HCT116 (cell line): ENCODE measurements at regions not wholly inside any gene's neighbourhood (a gene's known extent, or its start where the extent isn't known, plus 50 kb on each side); places are given as distances from the start of the nearest gene placed in this dataset.

Experiments
- ATAC-seq: fragments of 200-7000 bp; cut with Tn5 transposase; 2 replicates; pipeline ENCODE4 v1.9.1; 2020; ENCODE audit warnings: mild to moderate bottlenecking, moderate library complexity
- BruUV-seq: library from RNA; stranded (reverse); fragments of 400-500 nt; replicated peaks from 2 replicates; lab custom pipeline; 2021; lab: Mats Ljungman, UMichigan
- CTCF ChIA-PET: fragments of 300-600 bp; sonication (Branson Sonifier 250); formaldehyde crosslinking; loops from one replicate; lab custom pipeline; 2021; ENCODE audit warnings: antibody characterized with exemption; lab: Charles Lee
- POLR2A ChIA-PET: fragments of 300-600, 350-600 bp; sonication (Branson Sonifier 250); formaldehyde crosslinking; loops from one replicate; lab custom pipeline; 2021; ENCODE audit warnings: antibody characterized with exemption; lab: Charles Lee
- RAD21 ChIA-PET, 2 experiments: fragments of 300-600 bp; sonication (Branson Sonifier 250); formaldehyde crosslinking; loops; one replicate each; lab custom pipeline; 2023; ENCODE audit warnings: low total read pairs in 2 of 2; ENCODE audit not compliant: uncharacterized antibody in 2 of 2, unreplicated experiment in 2 of 2, low non-redundant PET in 1 of 2; lab: Charles Lee
- DNase-seq: peaks from one replicate; pipeline ENCODE4 v3.0.0-alpha.2; 2010; ENCODE audit warnings: low read depth, low spot score
- H2AFZ ChIP-seq: fragments of 200-600 bp; shearing (Covaris generic), sonication (generic); 2 replicates; pipeline ENCODE4 v1.6.1; 2017; ENCODE audit warnings: low read depth, mixed run types, mixed read lengths, antibody characterized with exemption, low read length; ENCODE audit not compliant: poor library complexity, severe bottlenecking
- H3K27ac ChIP-seq: 2 replicates; pipeline ENCODE4 v1.5.1; 2012; ENCODE audit warnings: low read depth, low read length
- H3K27me3 ChIP-seq: fragments of 200-600 bp; sonication (generic); 2 replicates; pipeline ENCODE4 v1.6.1; 2016; ENCODE audit warnings: mixed run types, low read length, mixed read lengths; ENCODE audit not compliant: insufficient read depth
- H3K36me3 ChIP-seq, 2 experiments: fragments of 200-500 bp in 1 of 2; fragments of 200-600 bp in 1 of 2; sonication (Bioruptor generic) in 1 of 2; sonication (generic) in 1 of 2; 2 replicates each; pipeline versions ENCODE4 v1.5.1 to v1.6.1; 2014 to 2016; ENCODE audit warnings: low read length in 2 of 2, inconsistent platforms in 1 of 2, mixed read lengths in 1 of 2, mixed run types in 1 of 2; ENCODE audit not compliant: insufficient read depth in 2 of 2, control insufficient read depth in 1 of 2
- H3K4me1 ChIP-seq, 2 experiments: fragments of 200-600 bp in 1 of 2; sonication (generic) in 1 of 2; 2 replicates each; pipeline versions ENCODE4 v1.5.1 to v1.6.1; 2012 to 2017; ENCODE audit warnings: low read length in 2 of 2, inconsistent platforms in 1 of 2, mild to moderate bottlenecking in 1 of 2, mixed read lengths in 1 of 2, mixed run types in 1 of 2, moderate library complexity in 1 of 2; ENCODE audit not compliant: insufficient read depth in 2 of 2, control insufficient read depth in 1 of 2
- H3K4me2 ChIP-seq: fragments of 200-600 bp; sonication (generic); 2 replicates; pipeline ENCODE4 v1.6.1; 2017; ENCODE audit warnings: mixed run types, low read length, mixed read lengths
- H3K4me3 ChIP-seq, 2 experiments: fragments of 200-600 bp in 1 of 2; sonication (generic) in 1 of 2; replicated peaks in 1 of 2; 2 replicates each; pipeline ENCODE4 v1.5.1; 2011 to 2016; ENCODE audit warnings: low read length in 2 of 2, control low read depth in 1 of 2, low read depth in 1 of 2, mild to moderate bottlenecking in 1 of 2, mixed read lengths in 1 of 2, mixed run types in 1 of 2
- H3K79me2 ChIP-seq: fragments of 200-600 bp; sonication (generic); 2 replicates; pipeline ENCODE4 v1.6.1; 2017; ENCODE audit warnings: mild to moderate bottlenecking, mixed run types, low read length, moderate library complexity, mixed read lengths; ENCODE audit not compliant: insufficient read depth
- H3K9ac ChIP-seq: fragments of 200-600 bp; sonication (generic); 2 replicates; pipeline ENCODE4 v1.6.1; 2016; ENCODE audit warnings: low read length, mixed read lengths
- H3K9me2 ChIP-seq: fragments of 200-600 bp; sonication (generic), shearing (Covaris generic); 2 replicates; pipeline ENCODE4 v1.6.1; 2017; ENCODE audit warnings: mixed run types, mild to moderate bottlenecking, moderate library complexity; ENCODE audit not compliant: insufficient read depth
- H3K9me3 ChIP-seq, 2 experiments: fragments of 200-500 bp in 1 of 2; fragments of 200-600 bp in 1 of 2; sonication (Bioruptor generic) in 1 of 2; sonication (generic) in 1 of 2; 2 replicates each; pipeline ENCODE4 v1.6.1; 2014 to 2017; ENCODE audit warnings: low read length in 2 of 2, mixed read lengths in 2 of 2, inconsistent platforms in 1 of 2, low read depth in 1 of 2, mild to moderate bottlenecking in 1 of 2, mixed run types in 1 of 2, moderate library complexity in 1 of 2; ENCODE audit not compliant: control insufficient read depth in 1 of 2, insufficient read depth in 1 of 2
- H4K20me1 ChIP-seq: fragments of 200-600 bp; sonication (generic), shearing (Covaris generic); 2 replicates; pipeline ENCODE4 v1.6.1; 2017; ENCODE audit warnings: mixed run types, mild to moderate bottlenecking, moderate library complexity; ENCODE audit not compliant: insufficient read depth
- CBX3 ChIP-seq: IDR thresholded peaks from 2 replicates; pipeline ENCODE4 v1.6.1; 2012; ENCODE audit warnings: low read depth
- CEBPB ChIP-seq: IDR thresholded peaks from 2 replicates; pipeline ENCODE4 v1.6.1; 2012; ENCODE audit warnings: low read depth
- CTCF ChIP-seq, 3 experiments: fragments of 200-600 bp in 1 of 3; sonication (generic) in 1 of 3; IDR thresholded peaks in 2 of 3; conservative IDR thresholded peaks in 1 of 3; 2 replicates each; pipeline ENCODE4 v1.5.1; 2012 to 2017; ENCODE audit warnings: low read depth in 2 of 3, low read length in 2 of 3, antibody characterized with exemption in 1 of 3, borderline replicate concordance in 1 of 3, control low read depth in 1 of 3, mild to moderate bottlenecking in 1 of 3, mixed read lengths in 1 of 3, mixed run types in 1 of 3, moderate library complexity in 1 of 3; ENCODE audit not compliant: insufficient read depth in 1 of 3
- EGR1 ChIP-seq: IDR thresholded peaks from 2 replicates; pipeline ENCODE4 v1.6.1; 2012; ENCODE audit warnings: low read depth
- ELF1 ChIP-seq: IDR thresholded peaks from 2 replicates; pipeline ENCODE4 v1.6.1; 2012; ENCODE audit warnings: low read depth, borderline replicate concordance
- EZH2 ChIP-seq: fragments of 200-600 bp; sonication (generic); IDR thresholded peaks from 2 replicates; pipeline ENCODE4 v1.6.1; 2017; ENCODE audit warnings: antibody characterized with exemption, mixed run types
- JUND ChIP-seq: IDR thresholded peaks from 2 replicates; pipeline ENCODE4 v1.6.1; 2012
- POLR2A ChIP-seq: IDR thresholded peaks from 2 replicates; pipeline ENCODE4 v1.7.0; 2011; ENCODE audit warnings: borderline replicate concordance; ENCODE audit not compliant: insufficient read depth, insufficient read length; ENCODE audit errors: extremely low read depth
- POLR2AphosphoS5 ChIP-seq: IDR thresholded peaks from 2 replicates; pipeline ENCODE4 v1.6.1; 2011; ENCODE audit warnings: mild to moderate bottlenecking, low read depth, low read length, moderate library complexity
- RAD21 ChIP-seq: IDR thresholded peaks from 2 replicates; pipeline ENCODE4 v1.6.1; 2012; ENCODE audit warnings: low read depth, mild to moderate bottlenecking
- SIN3A ChIP-seq: IDR thresholded peaks from 2 replicates; pipeline ENCODE4 v1.6.1; 2012; ENCODE audit warnings: low read depth
- SP1 ChIP-seq: IDR thresholded peaks from 2 replicates; pipeline ENCODE4 v1.6.1; 2012; ENCODE audit warnings: low read depth
- SRF ChIP-seq: IDR thresholded peaks from 2 replicates; pipeline ENCODE4 v1.6.1; 2012; ENCODE audit warnings: low read depth
- YY1 ChIP-seq: IDR thresholded peaks from 2 replicates; pipeline ENCODE4 v1.6.1; 2011; ENCODE audit warnings: low read length, low read depth, moderate library complexity, mild to moderate bottlenecking; ENCODE audit not compliant: insufficient replicate concordance; ENCODE audit errors: extremely low read depth
- ZBTB33 ChIP-seq: IDR thresholded peaks from 2 replicates; pipeline ENCODE4 v1.6.1; 2011; ENCODE audit warnings: mild to moderate bottlenecking, low read length, moderate library complexity; ENCODE audit not compliant: insufficient replicate concordance; ENCODE audit errors: extremely low read depth
- ZFX ChIP-seq: fragments of 450-650 bp; IDR thresholded peaks from 2 replicates; pipeline ENCODE4 v1.6.1; 2017
- ZNF274 ChIP-seq: fragments of 200-500 bp; sonication (Bioruptor generic); IDR thresholded peaks from 2 replicates; pipeline ENCODE4 v1.6.1; 2014; ENCODE audit warnings: mild to moderate bottlenecking, low read depth, low read length, inconsistent platforms
- intact Hi-C: fragments of 100-400 bp; cut with micrococcal nuclease; formaldehyde crosslinking; loops from 2 replicates; pipeline ENCODE4 v1.10.0; 2022
- TF ChIP-seq, protein P1 (sequence below): IDR thresholded peaks from 2 replicates; pipeline ENCODE4 v1.6.1; 2012
- TF ChIP-seq, protein P2 (sequence below): IDR thresholded peaks from 2 replicates; pipeline ENCODE4 v1.6.1; 2012

DNA sequence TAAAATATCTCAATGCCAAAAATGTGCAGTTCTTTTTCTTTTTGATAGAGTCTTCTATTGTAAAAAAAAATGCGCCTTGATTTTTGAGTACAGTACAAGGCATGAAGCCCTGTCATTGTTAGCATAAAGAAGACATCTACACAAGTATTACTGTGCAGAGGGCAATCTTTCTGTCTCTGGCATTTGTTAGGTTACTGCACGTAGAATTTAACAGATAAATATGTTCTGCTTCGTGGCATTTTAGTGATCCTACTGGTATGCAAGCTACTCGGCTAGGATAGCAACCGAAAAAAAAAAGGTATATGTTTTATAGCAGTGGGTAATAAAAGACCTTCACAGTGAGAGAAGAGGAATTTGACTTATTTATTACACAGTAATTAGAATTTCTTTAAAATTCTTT, 492.9 kb upstream of the ADGRL2 start:
- ATAC-seq (no peak), DNase-seq (no peak)
- H3K36me3 ChIP-seq = no peaks in the 10 kb centered on the region
- H4K20me1 ChIP-seq = no peaks in the 10 kb centered on the region
- no peak for TF ChIP-seq CEBPB
- no peak for TF ChIP-seq POLR2A
- TF ChIP-seq CBX3 = no peak
- no peak for TF ChIP-seq SRF
- TF ChIP-seq YY1 = no peak
- TF ChIP-seq SP1 = no peak
- no peak for TF ChIP-seq ZFX
- TF ChIP-seq CTCF (IDR thresholded peaks at IDR 0.05 in 2 of 3, conservative IDR thresholded peaks at IDR 0.05 in 1 of 3; ENCODE audit: borderline replicate concordance in 1 of 3, insufficient read depth in 1 of 3, low read depth in 2 of 3, low read length in 2 of 3) = no peak
- no peak for TF ChIP-seq POLR2AphosphoS5
- TF ChIP-seq JUND = no peak
- no peak for TF ChIP-seq ELF1
- no peak for TF ChIP-seq EGR1
- TF ChIP-seq RAD21 = no peak
- TF ChIP-seq, protein P1, sequence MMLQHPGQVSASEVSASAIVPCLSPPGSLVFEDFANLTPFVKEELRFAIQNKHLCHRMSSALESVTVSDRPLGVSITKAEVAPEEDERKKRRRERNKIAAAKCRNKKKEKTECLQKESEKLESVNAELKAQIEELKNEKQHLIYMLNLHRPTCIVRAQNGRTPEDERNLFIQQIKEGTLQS = no peak
- TF ChIP-seq SIN3A = no peak
- no peak for TF ChIP-seq ZNF274
- no peak for TF ChIP-seq ZBTB33
- TF ChIP-seq, protein P2, sequence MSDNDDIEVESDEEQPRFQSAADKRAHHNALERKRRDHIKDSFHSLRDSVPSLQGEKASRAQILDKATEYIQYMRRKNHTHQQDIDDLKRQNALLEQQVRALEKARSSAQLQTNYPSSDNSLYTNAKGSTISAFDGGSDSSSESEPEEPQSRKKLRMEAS = no peak
- no peak for TF ChIP-seq EZH2
- H3K9ac ChIP-seq = no peak overlapping the region
- no peaks in the 10 kb centered on the region for H3K79me2 ChIP-seq
- CTCF ChIA-PET = no interaction called here
- no peak overlapping the region for H3K4me2 ChIP-seq
- no peaks in the 10 kb centered on the region for H3K9me2 ChIP-seq
- intact Hi-C loops = no loop called here
- no peak overlapping the region for H3K27ac ChIP-seq
- H3K4me1 ChIP-seq = 0 out of 4 replicates have a peak, but pooled peaks cover 0 to 6% of the 10 kb centered on the region in 2 experiments
- H3K4me3 ChIP-seq = no peak overlapping the region
- no peak overlapping the region for H2AFZ ChIP-seq
- no TSS peak for BruUV-seq
- no peaks in the 10 kb centered on the region for H3K9me3 ChIP-seq
- RAD21 ChIA-PET = no interaction called here
- POLR2A ChIA-PET = no interaction called here
- H3K27me3 ChIP-seq = no peaks in the 10 kb centered on the region
